ENCODE measurements at regions not wholly inside any gene's neighbourhood (a gene's known extent, or its start where the extent isn't known, plus 50 kb on each side); places are given as distances from the start of the nearest gene placed in this dataset.

- H3K9me3 ChIP-seq (ENCODE audit: low read length), result peaks cover 1% of the 10 kb centered on the region
- TF ChIP-seq POLR2AphosphoS5 (IDR thresholded peaks at IDR 0.05) (no peak), SMC3 (conservative IDR thresholded peaks at IDR 0.05; ENCODE audit: poor library complexity) (no peak), EP300 (conservative IDR thresholded peaks at IDR 0.05; ENCODE audit: poor library complexity, severe bottlenecking) (no peak), MXI1 (conservative IDR thresholded peaks at IDR 0.05; ENCODE audit: poor library complexity, severe bottlenecking) (no peak), RAD21 (conservative IDR thresholded peaks at IDR 0.05) (no peak), REST (IDR thresholded peaks at IDR 0.05; ENCODE audit: borderline replicate concordance) (no peak), EZH2 (IDR thresholded peaks at IDR 0.05; ENCODE audit: borderline replicate concordance, insufficient read depth, low read length, poor library complexity, severe bottlenecking) (no peak), TAF1 (IDR thresholded peaks at IDR 0.05; ENCODE audit: low read depth) (no peak)
- TF ChIP-seq, protein P1, sequence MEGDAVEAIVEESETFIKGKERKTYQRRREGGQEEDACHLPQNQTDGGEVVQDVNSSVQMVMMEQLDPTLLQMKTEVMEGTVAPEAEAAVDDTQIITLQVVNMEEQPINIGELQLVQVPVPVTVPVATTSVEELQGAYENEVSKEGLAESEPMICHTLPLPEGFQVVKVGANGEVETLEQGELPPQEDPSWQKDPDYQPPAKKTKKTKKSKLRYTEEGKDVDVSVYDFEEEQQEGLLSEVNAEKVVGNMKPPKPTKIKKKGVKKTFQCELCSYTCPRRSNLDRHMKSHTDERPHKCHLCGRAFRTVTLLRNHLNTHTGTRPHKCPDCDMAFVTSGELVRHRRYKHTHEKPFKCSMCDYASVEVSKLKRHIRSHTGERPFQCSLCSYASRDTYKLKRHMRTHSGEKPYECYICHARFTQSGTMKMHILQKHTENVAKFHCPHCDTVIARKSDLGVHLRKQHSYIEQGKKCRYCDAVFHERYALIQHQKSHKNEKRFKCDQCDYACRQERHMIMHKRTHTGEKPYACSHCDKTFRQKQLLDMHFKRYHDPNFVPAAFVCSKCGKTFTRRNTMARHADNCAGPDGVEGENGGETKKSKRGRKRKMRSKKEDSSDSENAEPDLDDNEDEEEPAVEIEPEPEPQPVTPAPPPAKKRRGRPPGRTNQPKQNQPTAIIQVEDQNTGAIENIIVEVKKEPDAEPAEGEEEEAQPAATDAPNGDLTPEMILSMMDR (IDR thresholded peaks at IDR 0.05; ENCODE audit: poor library complexity, severe bottlenecking), result no peak
These were observed 497.7 kb upstream of the WWC1 start for GRCh38 chr5:167793700-167794099.

DNA sequence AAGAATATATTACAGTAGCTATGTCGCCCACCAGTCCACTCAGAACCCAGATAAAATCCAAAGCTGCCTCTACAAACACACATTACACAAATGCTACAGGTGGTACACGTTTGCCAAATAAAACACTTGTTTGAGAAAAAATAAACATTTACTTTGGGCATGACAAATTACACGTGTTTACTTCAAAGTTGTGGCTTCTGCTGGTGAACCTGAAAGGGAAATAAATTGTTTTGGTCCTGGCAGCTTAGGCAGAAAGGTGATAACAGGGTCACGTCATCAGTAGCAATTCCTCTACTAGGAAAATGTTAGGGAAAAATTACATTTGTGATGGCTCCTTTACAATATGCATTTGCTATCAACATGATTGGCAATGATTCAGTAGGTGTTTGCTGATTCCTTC lies 497.3 kb upstream of the WWC1 start:
- Histone ChIP-seq H3K9me2 (ENCODE audit: insufficient read depth, low read length) (no peaks in the 10 kb centered on the region), H3K4me3 (ENCODE audit: low read length) (no peak overlapping the region), H3K36me3 (ENCODE audit: insufficient read depth, low read length) (no peaks in the 10 kb centered on the region), H3K4me2 (ENCODE audit: low read length) (no peak overlapping the region), H3F3A (ENCODE audit: insufficient read depth, low read length, poor library complexity, severe bottlenecking) (no peaks in the 10 kb centered on the region), H3K27me3 (ENCODE audit: insufficient read depth, low read depth, low read length) (no peaks in the 10 kb centered on the region), H3K9ac (ENCODE audit: low read length) (no peak overlapping the region), H3K27ac (ENCODE audit: low read length) (no peak overlapping the region), H4K20me1 (ENCODE audit: insufficient read depth) (no peaks in the 10 kb centered on the region), H3K79me2 (replicated peaks; ENCODE audit: insufficient read depth, low read length) (no peaks in the 10 kb centered on the region), H2AFZ (ENCODE audit: low read depth, low read length) (no peak overlapping the region), H3K9me3 (ENCODE audit: low read length) (no peaks in the 10 kb centered on the region)
- TF ChIP-seq POLR2AphosphoS5 (IDR thresholded peaks at IDR 0.05) (no peak), EP300 (conservative IDR thresholded peaks at IDR 0.05; ENCODE audit: poor library complexity, severe bottlenecking) (no peak), EZH2 (IDR thresholded peaks at IDR 0.05; ENCODE audit: borderline replicate concordance, insufficient read depth, low read length, poor library complexity, severe bottlenecking) (no peak), TAF1 (IDR thresholded peaks at IDR 0.05; ENCODE audit: low read depth) (no peak), REST (IDR thresholded peaks at IDR 0.05; ENCODE audit: borderline replicate concordance) (no peak), MXI1 (conservative IDR thresholded peaks at IDR 0.05; ENCODE audit: poor library complexity, severe bottlenecking) (no peak), RAD21 (conservative IDR thresholded peaks at IDR 0.05) (no peak), SMC3 (conservative IDR thresholded peaks at IDR 0.05; ENCODE audit: poor library complexity) (no peak)
- TF ChIP-seq, protein P1 (IDR thresholded peaks at IDR 0.05; ENCODE audit: poor library complexity, severe bottlenecking), result no peak

More at GRCh38 chr5:167793700-167794099, 497.7 kb upstream of the WWC1 start:
- Histone ChIP-seq H3F3A (ENCODE audit: insufficient read depth, low read length, poor library complexity, severe bottlenecking) (no peaks in the 10 kb centered on the region), H3K27me3 (ENCODE audit: insufficient read depth, low read depth, low read length) (no peaks in the 10 kb centered on the region), H3K4me3 (ENCODE audit: low read length) (no peak overlapping the region), H4K20me1 (ENCODE audit: insufficient read depth) (no peaks in the 10 kb centered on the region), H2AFZ (ENCODE audit: low read depth, low read length) (no peak overlapping the region), H3K36me3 (ENCODE audit: insufficient read depth, low read length) (no peaks in the 10 kb centered on the region), H3K9me2 (ENCODE audit: insufficient read depth, low read length) (no peaks in the 10 kb centered on the region), H3K79me2 (replicated peaks; ENCODE audit: insufficient read depth, low read length) (no peaks in the 10 kb centered on the region), H3K4me2 (ENCODE audit: low read length) (no peak overlapping the region), H3K27ac (ENCODE audit: low read length) (no peak overlapping the region), H3K9ac (ENCODE audit: low read length) (no peak overlapping the region)
